ENCODE measurements at regions not wholly inside any gene's neighbourhood (a gene's known extent, or its start where the extent isn't known, plus 50 kb on each side); places are given as distances from the start of the nearest gene placed in this dataset.

DNA sequence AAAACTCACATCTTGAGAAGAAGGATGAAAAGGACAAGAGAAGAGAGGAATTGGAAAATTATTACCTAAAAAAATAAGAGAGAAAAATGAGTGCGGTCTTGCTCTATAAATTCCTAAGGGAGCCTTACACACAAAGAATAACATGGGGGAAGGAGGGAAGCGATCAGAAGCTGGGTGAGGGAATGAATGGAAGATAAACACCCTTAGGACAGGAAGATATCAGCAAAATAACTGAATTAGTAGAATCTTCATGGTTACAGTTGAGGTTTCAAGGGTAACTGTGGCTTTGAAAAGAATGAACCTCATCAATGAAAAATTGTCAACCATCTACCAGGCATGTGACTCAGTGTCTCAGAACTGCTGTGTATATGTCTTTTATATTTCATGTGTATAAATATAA is 192.5 kb upstream of the FOXD3 start:
- TF ChIP-seq, protein P1, sequence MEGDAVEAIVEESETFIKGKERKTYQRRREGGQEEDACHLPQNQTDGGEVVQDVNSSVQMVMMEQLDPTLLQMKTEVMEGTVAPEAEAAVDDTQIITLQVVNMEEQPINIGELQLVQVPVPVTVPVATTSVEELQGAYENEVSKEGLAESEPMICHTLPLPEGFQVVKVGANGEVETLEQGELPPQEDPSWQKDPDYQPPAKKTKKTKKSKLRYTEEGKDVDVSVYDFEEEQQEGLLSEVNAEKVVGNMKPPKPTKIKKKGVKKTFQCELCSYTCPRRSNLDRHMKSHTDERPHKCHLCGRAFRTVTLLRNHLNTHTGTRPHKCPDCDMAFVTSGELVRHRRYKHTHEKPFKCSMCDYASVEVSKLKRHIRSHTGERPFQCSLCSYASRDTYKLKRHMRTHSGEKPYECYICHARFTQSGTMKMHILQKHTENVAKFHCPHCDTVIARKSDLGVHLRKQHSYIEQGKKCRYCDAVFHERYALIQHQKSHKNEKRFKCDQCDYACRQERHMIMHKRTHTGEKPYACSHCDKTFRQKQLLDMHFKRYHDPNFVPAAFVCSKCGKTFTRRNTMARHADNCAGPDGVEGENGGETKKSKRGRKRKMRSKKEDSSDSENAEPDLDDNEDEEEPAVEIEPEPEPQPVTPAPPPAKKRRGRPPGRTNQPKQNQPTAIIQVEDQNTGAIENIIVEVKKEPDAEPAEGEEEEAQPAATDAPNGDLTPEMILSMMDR (conservative IDR thresholded peaks at IDR 0.05) = no peak
- TF ChIP-seq EZH2 (IDR thresholded peaks at IDR 0.05; ENCODE audit: low read depth) = no peak
